PC-9 (cell line): ENCODE measurements at regions not wholly inside any gene's neighbourhood (a gene's known extent, or its start where the extent isn't known, plus 50 kb on each side); places are given as distances from the start of the nearest gene placed in this dataset.
A peak's percentile ranks its signal among the peaks of the same experiment; 100 is the strongest.

Experiments
- BruUV-seq: library from RNA; stranded (reverse); fragments of 400-500 nt; replicated peaks from 2 replicates; lab custom pipeline; 2021; lab: Mats Ljungman, UMichigan
- CTCF ChIA-PET: fragments of 300-600 bp; sonication (Branson Sonifier 250); formaldehyde crosslinking; loops from one replicate; lab custom pipeline; 2022; ENCODE audit warnings: antibody characterized with exemption; lab: Charles Lee
- POLR2A ChIA-PET: fragments of 300-600 bp; sonication (Branson Sonifier 250); formaldehyde crosslinking; loops from one replicate; lab custom pipeline; 2022; ENCODE audit warnings: antibody characterized with exemption; ENCODE audit not compliant: unreplicated experiment; lab: Charles Lee
- DNase-seq, 2 experiments: peaks; one replicate each; pipeline versions ENCODE4 v3.0.0 to v3.0.0-alpha.2; 2015 to 2022; ENCODE audit warnings: mixed read lengths in 1 of 2
- H2AFZ ChIP-seq: fragments of 200-600 bp; sonication (generic); 2 replicates; pipeline ENCODE4 v1.8.1; 2017; ENCODE audit warnings: antibody characterized with exemption
- H3F3A ChIP-seq: fragments of 200-600 bp; sonication (generic); 2 replicates; pipeline ENCODE4 v1.8.1; 2017; ENCODE audit warnings: antibody characterized with exemption, mild to moderate bottlenecking, low read depth; ENCODE audit not compliant: insufficient read depth
- H3K27ac ChIP-seq: fragments of 200-600 bp; sonication (generic); 2 replicates; pipeline ENCODE4 v1.6.1; 2016; ENCODE audit warnings: mixed run types
- H3K27me3 ChIP-seq: fragments of 200-600 bp; sonication (generic); 2 replicates; pipeline ENCODE4 v1.6.1; 2016; ENCODE audit warnings: low read depth, mixed run types; ENCODE audit not compliant: insufficient read depth
- H3K36me3 ChIP-seq: fragments of 200-600 bp; sonication (generic); 2 replicates; pipeline ENCODE4 v1.6.1; 2016; ENCODE audit warnings: low read depth, mixed run types
- H3K4me1 ChIP-seq: fragments of 200-600 bp; sonication (generic); replicated peaks from 2 replicates; pipeline ENCODE4 v1.6.1; 2016; ENCODE audit warnings: mixed run types; ENCODE audit not compliant: insufficient read depth
- H3K4me2 ChIP-seq: fragments of 200-600 bp; sonication (generic); 2 replicates; pipeline ENCODE4 v1.6.1; 2017; ENCODE audit warnings: mixed run types
- H3K4me3 ChIP-seq: fragments of 200-600 bp; sonication (generic); 2 replicates; pipeline ENCODE4 v1.6.1; 2016; ENCODE audit warnings: mixed run types
- H3K79me2 ChIP-seq: fragments of 200-600 bp; sonication (generic); 2 replicates; pipeline ENCODE4 v1.6.1; 2017; ENCODE audit warnings: low read depth, mixed run types
- H3K9me2 ChIP-seq: fragments of 200-600 bp; sonication (generic); 2 replicates; pipeline ENCODE4 v1.8.1; 2017; ENCODE audit warnings: mild to moderate bottlenecking; ENCODE audit not compliant: insufficient read depth
- H3K9me3 ChIP-seq: fragments of 200-600 bp; sonication (generic); 2 replicates; pipeline ENCODE4 v1.8.1; 2016; ENCODE audit warnings: low read depth; ENCODE audit not compliant: insufficient read depth
- H4K20me1 ChIP-seq: fragments of 200-600 bp; sonication (generic); 2 replicates; pipeline ENCODE4 v1.8.1; 2017; ENCODE audit not compliant: insufficient read depth
- EZH2 ChIP-seq: fragments of 200-600 bp; sonication (generic); IDR thresholded peaks from 2 replicates; pipeline ENCODE4 v1.8.0; 2017; ENCODE audit warnings: antibody characterized with exemption, low read depth
- intact Hi-C: fragments of 100-400 bp; cut with micrococcal nuclease; formaldehyde crosslinking; loops from one replicate; pipeline ENCODE4 v1.10.0; 2022; ENCODE audit not compliant: unreplicated experiment
- TF ChIP-seq, protein P1 (sequence below): fragments of 200-600 bp; sonication (generic); conservative IDR thresholded peaks from 2 replicates; pipeline ENCODE4 v1.6.1; 2017; ENCODE audit warnings: mixed run types, antibody characterized with exemption, mild to moderate bottlenecking, moderate library complexity

GRCh38 chrX:134721766-134722532, 63.7 kb upstream of the PLAC1 start:
- TF ChIP-seq, protein P1, sequence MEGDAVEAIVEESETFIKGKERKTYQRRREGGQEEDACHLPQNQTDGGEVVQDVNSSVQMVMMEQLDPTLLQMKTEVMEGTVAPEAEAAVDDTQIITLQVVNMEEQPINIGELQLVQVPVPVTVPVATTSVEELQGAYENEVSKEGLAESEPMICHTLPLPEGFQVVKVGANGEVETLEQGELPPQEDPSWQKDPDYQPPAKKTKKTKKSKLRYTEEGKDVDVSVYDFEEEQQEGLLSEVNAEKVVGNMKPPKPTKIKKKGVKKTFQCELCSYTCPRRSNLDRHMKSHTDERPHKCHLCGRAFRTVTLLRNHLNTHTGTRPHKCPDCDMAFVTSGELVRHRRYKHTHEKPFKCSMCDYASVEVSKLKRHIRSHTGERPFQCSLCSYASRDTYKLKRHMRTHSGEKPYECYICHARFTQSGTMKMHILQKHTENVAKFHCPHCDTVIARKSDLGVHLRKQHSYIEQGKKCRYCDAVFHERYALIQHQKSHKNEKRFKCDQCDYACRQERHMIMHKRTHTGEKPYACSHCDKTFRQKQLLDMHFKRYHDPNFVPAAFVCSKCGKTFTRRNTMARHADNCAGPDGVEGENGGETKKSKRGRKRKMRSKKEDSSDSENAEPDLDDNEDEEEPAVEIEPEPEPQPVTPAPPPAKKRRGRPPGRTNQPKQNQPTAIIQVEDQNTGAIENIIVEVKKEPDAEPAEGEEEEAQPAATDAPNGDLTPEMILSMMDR = no peak
- TF ChIP-seq EZH2 = no peak
- Histone ChIP-seq H3K9me3 (no peaks in the 10 kb centered on the region), H3F3A (peaks cover 24% of the 10 kb centered on the region), H3K4me1 (peaks cover 39% of the 10 kb centered on the region), H2AFZ (no peak overlapping the region), H3K9me2 (no peaks in the 10 kb centered on the region), H4K20me1 (no peaks in the 10 kb centered on the region), H3K4me3 (no peak overlapping the region), H3K27me3 (no peaks in the 10 kb centered on the region), H3K79me2 (no peaks in the 10 kb centered on the region), H3K36me3 (no peaks in the 10 kb centered on the region), H3K4me2 (no peak overlapping the region), H3K27ac (no peak overlapping the region)
- DNase-seq = no peak
- no TSS peak for BruUV-seq
- intact Hi-C loops = no loop called here
- ChIA-PET CTCF (no interaction called here), POLR2A (no interaction called here)

- Histone ChIP-seq H3K27me3 (no peaks in the 10 kb centered on the region), H3K9me2 (no peaks in the 10 kb centered on the region), H2AFZ (no peak overlapping the region), H3K9me3 (no peaks in the 10 kb centered on the region), H3K4me2 (peak overlapping the region; percentile 37; the same call in 1 of the 2 replicates), H3K79me2 (no peaks in the 10 kb centered on the region), H3K4me1 (peaks cover 26% of the 10 kb centered on the region), H3F3A (peaks cover 24% of the 10 kb centered on the region), H3K4me3 (no peak overlapping the region), H4K20me1 (no peaks in the 10 kb centered on the region), H3K27ac (peak overlapping the region; percentile 64), H3K36me3 (no peaks in the 10 kb centered on the region)
- no TSS peak for BruUV-seq
- ChIA-PET POLR2A (no interaction called here), CTCF (no interaction called here)
- intact Hi-C loops = loop anchor here (1.0 to 2.0 kb wide), 3 partner anchors 49 to 206 kb away; no protein-coding TSS in a partner anchor
- DNase-seq = peak in 1 of 2 experiments; percentile 42
- TF ChIP-seq, protein P1 = no peak
- TF ChIP-seq EZH2 = no peak
These were observed 60.7 kb upstream of the PLAC1 start for GRCh38 chrX:134718966-134719317.

DNA sequence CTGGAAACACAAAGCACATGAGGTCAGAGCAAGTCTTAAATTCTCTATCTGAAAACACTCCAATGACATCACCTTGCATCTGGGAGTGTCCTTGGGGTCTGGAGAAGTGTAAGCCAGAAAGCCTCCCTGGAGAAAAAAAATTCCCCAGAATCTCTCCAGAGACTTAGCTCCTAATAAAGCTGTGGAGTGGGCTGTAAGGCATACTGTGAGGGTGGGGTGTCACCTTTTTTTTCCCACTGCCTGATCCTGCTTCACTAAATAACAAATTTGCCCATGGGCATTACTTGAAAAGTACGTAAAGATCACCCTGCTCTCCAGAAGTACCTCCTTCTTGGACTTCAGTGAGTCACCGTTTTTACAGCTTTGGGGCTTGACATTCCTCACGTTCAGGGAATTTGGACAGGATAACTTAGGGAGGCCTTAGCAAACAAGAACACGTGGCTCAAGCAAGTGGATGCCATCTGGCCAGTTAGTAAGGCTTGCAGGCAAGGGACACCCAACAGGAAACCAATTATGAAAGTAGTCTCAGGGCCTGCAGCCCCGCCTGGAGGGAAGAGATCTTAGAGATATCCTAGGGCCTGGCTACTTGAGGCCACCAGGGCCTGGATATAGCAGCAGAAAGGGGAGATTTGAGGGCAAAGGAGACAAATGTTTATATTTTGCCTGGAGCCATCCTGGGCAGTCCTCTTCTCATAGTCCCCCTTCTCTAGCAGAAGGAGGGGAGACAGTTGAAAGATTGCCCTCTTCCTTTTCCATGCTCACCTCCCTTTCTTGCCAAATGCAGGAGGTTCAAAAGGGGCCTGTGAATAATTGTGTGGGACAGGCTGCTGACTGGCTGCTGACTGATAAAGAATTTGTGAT, 60.1 kb upstream of the PLAC1 start:
- DNase-seq = peak; percentile 85 to 100
- Histone ChIP-seq H3K79me2 (no peaks in the 10 kb centered on the region), H3K4me3 (no peak overlapping the region), H3K9me2 (no peaks in the 10 kb centered on the region), H3K36me3 (no peaks in the 10 kb centered on the region), H3K27me3 (no peaks in the 10 kb centered on the region), H3K4me2 (peak overlapping the region; percentile 37; the same call in 1 of the 2 replicates), H3K27ac (peak overlapping the region; percentile 64), H4K20me1 (no peaks in the 10 kb centered on the region), H2AFZ (no peak overlapping the region), H3F3A (peaks cover 24% of the 10 kb centered on the region), H3K9me3 (no peaks in the 10 kb centered on the region), H3K4me1 (peaks cover 26% of the 10 kb centered on the region)
- TF ChIP-seq EZH2 = no peak
- TF ChIP-seq, protein P1 = peak; percentile 24; the same call in 1 of the 2 replicates
- POLR2A ChIA-PET = interaction anchor here (0.5 kb wide), 1 partner anchor 152 kb away, joined by 5 read pairs; no protein-coding TSS in a partner anchor
- intact Hi-C loops = loop anchor here (1.0 to 2.0 kb wide), 3 partner anchors 48 to 206 kb away; no protein-coding TSS in a partner anchor
- CTCF ChIA-PET = interaction anchor here (0.6 kb wide), 1 partner anchor 1180 kb away, joined by 3 read pairs; no protein-coding TSS in a partner anchor
- BruUV-seq = no TSS peak
